ENCODE measurements at regions not wholly inside any gene's neighbourhood (a gene's known extent, or its start where the extent isn't known, plus 50 kb on each side); places are given as distances from the start of the nearest gene placed in this dataset.

DNA sequence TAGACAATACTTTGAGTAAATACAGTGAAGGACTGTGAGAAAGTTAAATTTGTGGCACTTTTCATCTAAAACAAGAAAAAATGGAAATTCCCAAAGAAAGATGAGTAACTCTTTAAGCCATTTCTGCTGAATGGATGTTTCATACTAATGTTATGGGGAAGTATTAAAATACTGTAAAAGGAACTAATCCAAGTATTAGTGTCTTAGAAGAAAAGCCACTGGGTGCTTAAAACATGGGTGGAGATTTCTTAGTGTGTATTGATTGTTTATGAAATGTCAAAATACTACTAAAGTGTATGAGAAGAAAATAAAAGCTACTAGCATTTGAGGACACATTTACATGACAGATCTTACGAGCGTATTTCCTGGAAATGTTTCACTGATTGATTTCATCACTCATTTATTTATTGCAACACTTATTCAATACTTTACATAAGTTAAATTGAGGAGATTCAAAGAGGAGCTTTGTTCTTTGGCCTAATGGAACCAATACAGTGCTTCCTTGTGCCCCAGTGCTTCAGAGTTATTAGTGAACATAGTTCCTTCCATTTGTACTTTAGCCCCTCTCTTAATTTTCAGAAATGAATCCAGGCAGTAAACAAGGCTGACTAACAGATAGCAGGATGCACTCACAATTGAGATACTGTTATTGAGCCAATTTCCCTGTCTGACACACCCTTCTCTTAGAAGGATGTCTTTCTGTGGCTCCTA, 155.5 kb upstream of the AHR start:
- no peaks in the 10 kb centered on the region for H3K9me3 Mint-ChIP-seq
- no peaks in the 10 kb centered on the region for H3K36me3 Mint-ChIP-seq (ENCODE audit: low read depth)
- TF ChIP-seq, protein P1, sequence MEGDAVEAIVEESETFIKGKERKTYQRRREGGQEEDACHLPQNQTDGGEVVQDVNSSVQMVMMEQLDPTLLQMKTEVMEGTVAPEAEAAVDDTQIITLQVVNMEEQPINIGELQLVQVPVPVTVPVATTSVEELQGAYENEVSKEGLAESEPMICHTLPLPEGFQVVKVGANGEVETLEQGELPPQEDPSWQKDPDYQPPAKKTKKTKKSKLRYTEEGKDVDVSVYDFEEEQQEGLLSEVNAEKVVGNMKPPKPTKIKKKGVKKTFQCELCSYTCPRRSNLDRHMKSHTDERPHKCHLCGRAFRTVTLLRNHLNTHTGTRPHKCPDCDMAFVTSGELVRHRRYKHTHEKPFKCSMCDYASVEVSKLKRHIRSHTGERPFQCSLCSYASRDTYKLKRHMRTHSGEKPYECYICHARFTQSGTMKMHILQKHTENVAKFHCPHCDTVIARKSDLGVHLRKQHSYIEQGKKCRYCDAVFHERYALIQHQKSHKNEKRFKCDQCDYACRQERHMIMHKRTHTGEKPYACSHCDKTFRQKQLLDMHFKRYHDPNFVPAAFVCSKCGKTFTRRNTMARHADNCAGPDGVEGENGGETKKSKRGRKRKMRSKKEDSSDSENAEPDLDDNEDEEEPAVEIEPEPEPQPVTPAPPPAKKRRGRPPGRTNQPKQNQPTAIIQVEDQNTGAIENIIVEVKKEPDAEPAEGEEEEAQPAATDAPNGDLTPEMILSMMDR (conservative IDR thresholded peaks at IDR 0.05): no peak
- H3K4me3 Mint-ChIP-seq: no peak overlapping the region
- H3K4me1 Mint-ChIP-seq: peaks cover 33% of the 10 kb centered on the region
- no peaks in the 10 kb centered on the region for H3K27me3 Mint-ChIP-seq (ENCODE audit: low read depth)
- no peak for DNase-seq (ENCODE audit: low read depth, low spot score)
- H3K27ac Mint-ChIP-seq (ENCODE audit: unreplicated experiment): no peak overlapping the region

DNA sequence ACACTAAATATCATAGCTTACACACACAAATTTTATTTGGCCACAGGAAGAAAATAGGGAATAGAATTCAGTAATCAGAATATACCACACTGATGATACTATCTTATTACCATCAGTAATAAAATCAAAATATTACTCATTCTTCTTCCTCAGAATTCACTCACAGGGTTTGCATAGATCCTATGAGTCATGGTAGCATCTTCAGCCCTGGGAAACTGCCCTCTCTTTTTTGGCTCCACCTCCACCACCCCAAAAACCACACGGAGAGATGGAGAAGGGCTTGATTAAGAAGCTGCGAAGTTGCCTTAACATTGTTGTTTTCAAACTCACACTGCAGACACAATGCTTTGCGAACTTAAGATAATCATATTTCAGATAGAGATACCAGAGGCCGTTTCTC, 154.1 kb upstream of the AHR start:
- H3K27me3 Mint-ChIP-seq (ENCODE audit: low read depth): no peaks in the 10 kb centered on the region
- no peaks in the 10 kb centered on the region for H3K36me3 Mint-ChIP-seq (ENCODE audit: low read depth)
- H3K4me3 Mint-ChIP-seq: no peak overlapping the region
- H3K27ac Mint-ChIP-seq (ENCODE audit: unreplicated experiment): peak overlapping the region; percentile 60
- H3K4me1 Mint-ChIP-seq: peaks cover 37% of the 10 kb centered on the region
- H3K9me3 Mint-ChIP-seq: no peaks in the 10 kb centered on the region
- DNase-seq (ENCODE audit: low read depth, low spot score): no peak
- TF ChIP-seq, protein P1 (conservative IDR thresholded peaks at IDR 0.05): no peak

DNA sequence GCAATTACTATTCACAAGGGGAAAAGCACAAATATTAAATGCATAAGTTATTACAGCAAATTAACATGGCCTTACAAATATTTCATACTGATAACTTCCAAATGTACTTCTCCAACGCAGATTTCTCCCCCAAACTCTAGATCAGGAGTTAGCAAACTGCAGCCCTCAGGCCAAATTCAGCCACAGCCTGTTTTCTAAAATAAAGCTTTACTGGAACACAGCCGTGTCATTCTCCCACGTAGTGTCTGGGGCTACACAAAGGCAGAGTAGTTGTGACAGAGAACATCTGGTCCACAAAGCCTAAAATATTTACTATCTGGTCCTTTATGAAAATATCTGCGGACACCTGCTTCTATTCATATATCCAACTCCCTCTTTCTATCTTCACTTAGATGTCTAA, 151.8 kb upstream of the AHR start:
- no peaks in the 10 kb centered on the region for H3K36me3 Mint-ChIP-seq (ENCODE audit: low read depth)
- H3K9me3 Mint-ChIP-seq: peaks cover 4% of the 10 kb centered on the region

DNA sequence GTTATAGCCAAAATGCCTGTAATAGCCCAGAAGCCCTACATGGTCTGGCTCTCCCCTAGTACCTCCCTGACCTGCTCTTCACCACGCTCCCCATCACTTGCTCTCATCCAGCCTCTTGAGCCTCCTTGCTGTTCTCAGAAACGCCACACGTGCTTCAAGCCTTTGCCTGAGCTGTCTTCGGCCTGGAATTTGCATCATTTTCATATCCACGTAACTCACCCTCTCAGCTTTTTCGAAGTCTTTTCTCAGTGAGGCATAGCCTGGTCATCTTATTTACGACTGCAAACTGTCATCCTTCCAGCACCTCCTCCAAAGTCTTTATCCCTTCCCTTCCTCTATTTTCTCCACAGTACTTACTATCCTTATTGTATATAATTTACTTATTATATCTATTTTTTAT, 151.0 kb upstream of the AHR start:
- H3K27me3 Mint-ChIP-seq (ENCODE audit: low read depth): no peaks in the 10 kb centered on the region
- no peak for DNase-seq (ENCODE audit: low read depth, low spot score)
- H3K27ac Mint-ChIP-seq (ENCODE audit: unreplicated experiment): peak overlapping the region; percentile 88
- H3K4me1 Mint-ChIP-seq: peaks cover 32% of the 10 kb centered on the region
- no peaks in the 10 kb centered on the region for H3K36me3 Mint-ChIP-seq (ENCODE audit: low read depth)
- peaks cover 4% of the 10 kb centered on the region for H3K9me3 Mint-ChIP-seq
- TF ChIP-seq, protein P1 (conservative IDR thresholded peaks at IDR 0.05): no peak
- H3K4me3 Mint-ChIP-seq: no peak overlapping the region

More for the DNA sequence above, 151.8 kb upstream of the AHR start:
- no peak overlapping the region for H3K27ac Mint-ChIP-seq (ENCODE audit: unreplicated experiment)
- TF ChIP-seq, protein P1 (conservative IDR thresholded peaks at IDR 0.05): no peak
- peaks cover 32% of the 10 kb centered on the region for H3K4me1 Mint-ChIP-seq
- H3K27me3 Mint-ChIP-seq (ENCODE audit: low read depth): no peaks in the 10 kb centered on the region
- no peak overlapping the region for H3K4me3 Mint-ChIP-seq
- no peak for DNase-seq (ENCODE audit: low read depth, low spot score)

DNA sequence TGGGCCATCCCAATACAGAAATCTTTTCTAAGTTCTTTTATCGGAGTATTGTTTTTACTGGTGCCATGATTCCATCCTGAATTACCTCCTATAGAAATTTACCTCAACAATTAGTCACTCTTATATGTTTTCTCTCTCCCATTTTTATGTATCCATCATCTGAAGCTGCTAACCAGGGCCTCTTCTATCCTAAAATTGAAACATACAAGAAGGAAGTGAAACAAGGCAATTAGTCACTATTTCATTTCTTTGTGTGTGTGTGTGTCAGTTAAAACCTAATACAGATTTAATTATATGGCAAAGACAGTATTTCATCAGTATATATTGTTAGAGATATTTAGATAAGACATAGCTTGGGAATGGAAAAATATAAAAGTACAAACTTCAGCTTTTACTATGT, 148.4 kb upstream of the AHR start:
- TF ChIP-seq, protein P1 (conservative IDR thresholded peaks at IDR 0.05): no peak
- Mint-ChIP-seq H3K9me3 (peaks cover 4% of the 10 kb centered on the region), H3K27ac (ENCODE audit: unreplicated experiment) (no peak overlapping the region), H3K36me3 (ENCODE audit: low read depth) (no peaks in the 10 kb centered on the region), H3K27me3 (ENCODE audit: low read depth) (no peaks in the 10 kb centered on the region), H3K4me1 (peaks cover 17% of the 10 kb centered on the region), H3K4me3 (no peak overlapping the region)
- no peak for DNase-seq (ENCODE audit: low read depth, low spot score)
